Mesothelial cell of epicardium (in vitro differentiated cells): ENCODE measurements at regions not wholly inside any gene's neighbourhood (a gene's known extent, or its start where the extent isn't known, plus 50 kb on each side); places are given as distances from the start of the nearest gene placed in this dataset.

Experiments used
- DNase-seq, 2 experiments: peaks; one replicate each; pipeline ENCODE4 v3.0.0; 2021; ENCODE audit warnings: low spot score in 2 of 2; ENCODE audit not compliant: unreplicated experiment in 2 of 2
- H3K27ac Mint-ChIP-seq: 2 replicates; pipeline ENCODE4 v1.8.0; 2021; ENCODE audit warnings: mixed read lengths
- H3K27me3 Mint-ChIP-seq: 2 replicates; pipeline ENCODE4 v1.8.0; 2021; ENCODE audit warnings: low read depth, mixed read lengths
- H3K36me3 Mint-ChIP-seq: 2 replicates; pipeline ENCODE4 v1.8.0; 2021; ENCODE audit warnings: mixed read lengths
- H3K4me1 Mint-ChIP-seq: 2 replicates; pipeline ENCODE4 v1.8.0; 2021; ENCODE audit warnings: mixed read lengths
- H3K4me3 Mint-ChIP-seq: 2 replicates; pipeline ENCODE4 v1.8.0; 2021; ENCODE audit warnings: mild to moderate bottlenecking, moderate library complexity, mixed read lengths
- H3K9me3 Mint-ChIP-seq: 2 replicates; pipeline ENCODE4 v1.8.0; 2021; ENCODE audit warnings: mixed read lengths
- TF ChIP-seq, protein P1 (sequence below): fragments of 200-600 bp; sonication (generic); IDR thresholded peaks from one replicate; pipeline ENCODE4 v1.5.0; 2021; ENCODE audit warnings: antibody characterized with exemption; ENCODE audit not compliant: unreplicated experiment

DNA sequence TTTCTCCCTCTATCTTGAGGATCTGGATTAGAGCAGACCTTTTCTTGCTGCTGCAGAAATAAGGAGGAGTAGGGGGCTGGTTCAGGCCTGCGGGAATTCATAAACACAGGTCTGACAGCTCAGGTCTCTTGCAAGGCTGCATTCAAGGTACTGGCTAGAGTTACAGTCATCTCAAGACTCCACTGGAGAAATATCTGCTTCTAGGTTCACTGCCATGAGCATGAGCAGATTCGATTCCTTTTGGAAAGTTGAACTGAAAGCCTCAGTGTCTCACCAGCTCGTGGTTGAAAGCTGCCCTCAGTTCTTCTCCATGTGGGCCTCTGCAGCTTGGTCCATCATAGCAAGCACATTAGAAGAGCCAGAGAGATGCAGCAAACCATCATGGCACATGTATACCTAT lies 124.4 kb upstream of the SETBP1 start:
- Mint-ChIP-seq H3K4me1 (peaks cover 36% of the 10 kb centered on the region), H3K27me3 (no peaks in the 10 kb centered on the region), H3K4me3 (no peak overlapping the region), H3K36me3 (no peaks in the 10 kb centered on the region), H3K27ac (no peak overlapping the region), H3K9me3 (no peaks in the 10 kb centered on the region)
- TF ChIP-seq, protein P1, sequence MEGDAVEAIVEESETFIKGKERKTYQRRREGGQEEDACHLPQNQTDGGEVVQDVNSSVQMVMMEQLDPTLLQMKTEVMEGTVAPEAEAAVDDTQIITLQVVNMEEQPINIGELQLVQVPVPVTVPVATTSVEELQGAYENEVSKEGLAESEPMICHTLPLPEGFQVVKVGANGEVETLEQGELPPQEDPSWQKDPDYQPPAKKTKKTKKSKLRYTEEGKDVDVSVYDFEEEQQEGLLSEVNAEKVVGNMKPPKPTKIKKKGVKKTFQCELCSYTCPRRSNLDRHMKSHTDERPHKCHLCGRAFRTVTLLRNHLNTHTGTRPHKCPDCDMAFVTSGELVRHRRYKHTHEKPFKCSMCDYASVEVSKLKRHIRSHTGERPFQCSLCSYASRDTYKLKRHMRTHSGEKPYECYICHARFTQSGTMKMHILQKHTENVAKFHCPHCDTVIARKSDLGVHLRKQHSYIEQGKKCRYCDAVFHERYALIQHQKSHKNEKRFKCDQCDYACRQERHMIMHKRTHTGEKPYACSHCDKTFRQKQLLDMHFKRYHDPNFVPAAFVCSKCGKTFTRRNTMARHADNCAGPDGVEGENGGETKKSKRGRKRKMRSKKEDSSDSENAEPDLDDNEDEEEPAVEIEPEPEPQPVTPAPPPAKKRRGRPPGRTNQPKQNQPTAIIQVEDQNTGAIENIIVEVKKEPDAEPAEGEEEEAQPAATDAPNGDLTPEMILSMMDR: no peak
- no peak for DNase-seq

DNA sequence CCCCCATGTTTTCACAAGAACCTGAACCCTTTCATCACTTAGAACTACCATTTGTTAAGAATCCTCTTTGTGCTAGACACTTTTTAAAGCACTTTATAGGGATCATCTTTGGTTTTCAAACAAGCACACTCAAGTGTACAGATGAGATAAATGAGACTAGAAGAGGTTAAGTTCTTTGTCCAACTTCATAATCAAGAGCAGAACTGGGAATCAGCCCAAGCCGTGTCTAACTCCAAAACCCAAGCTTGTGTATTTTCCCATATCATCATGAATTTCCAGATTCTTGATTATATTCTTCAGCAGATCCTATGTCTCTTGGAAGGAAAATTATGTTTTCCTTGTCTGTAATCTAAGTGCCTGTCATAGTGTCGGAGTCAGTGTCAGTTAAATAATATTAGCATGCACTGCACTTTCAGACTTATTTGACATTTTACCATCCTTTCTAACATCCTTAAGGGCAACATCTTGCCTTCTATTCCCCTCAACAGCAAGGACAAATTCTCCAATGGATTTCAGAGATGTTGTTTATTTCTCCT lies 123.0 kb upstream of the SETBP1 start:
- Mint-ChIP-seq H3K9me3 (no peaks in the 10 kb centered on the region), H3K4me3 (no peak overlapping the region), H3K4me1 (peaks cover 36% of the 10 kb centered on the region), H3K27me3 (no peaks in the 10 kb centered on the region), H3K36me3 (no peaks in the 10 kb centered on the region), H3K27ac (no peak overlapping the region)
- no peak for DNase-seq
- TF ChIP-seq, protein P1: no peak

DNA sequence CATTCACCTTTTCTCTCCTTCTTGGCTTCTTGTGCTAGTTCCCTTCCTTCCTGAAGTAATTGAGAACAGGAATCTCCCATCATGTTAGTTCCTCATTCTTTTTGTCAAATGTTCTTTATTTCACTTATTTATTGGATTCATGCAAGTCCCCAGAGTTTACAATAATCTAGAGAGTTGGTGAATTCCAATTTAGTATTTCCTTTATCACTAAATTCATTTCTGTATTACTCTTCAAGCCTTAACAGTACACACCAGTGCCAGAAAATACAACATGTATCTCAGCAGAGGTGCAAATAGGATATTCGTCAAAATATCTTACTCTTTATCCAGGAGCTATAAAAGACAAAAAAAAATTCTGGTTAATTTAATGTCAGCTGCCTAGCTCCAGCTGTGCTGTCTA lies 121.9 kb upstream of the SETBP1 start:
- no peak for DNase-seq
- H3K36me3 Mint-ChIP-seq: no peaks in the 10 kb centered on the region
- TF ChIP-seq, protein P1: no peak
- H3K4me1 Mint-ChIP-seq: peaks cover 36% of the 10 kb centered on the region
- H3K27ac Mint-ChIP-seq: no peak overlapping the region
- H3K4me3 Mint-ChIP-seq: no peak overlapping the region
- no peaks in the 10 kb centered on the region for H3K9me3 Mint-ChIP-seq
- no peaks in the 10 kb centered on the region for H3K27me3 Mint-ChIP-seq

- H3K36me3 Mint-ChIP-seq: no peaks in the 10 kb centered on the region
- no peaks in the 10 kb centered on the region for H3K27me3 Mint-ChIP-seq
- TF ChIP-seq, protein P1: no peak
- H3K4me3 Mint-ChIP-seq: no peak overlapping the region
- no peak overlapping the region for H3K27ac Mint-ChIP-seq
- H3K4me1 Mint-ChIP-seq: peaks cover 12% of the 10 kb centered on the region
- DNase-seq: no peak
- peaks cover 5% of the 10 kb centered on the region for H3K9me3 Mint-ChIP-seq
These were observed 117.7 kb upstream of the SETBP1 start for GRCh38 chr18:44562986-44563385.

GRCh38 chr18:44564922-44565321 lies 115.8 kb upstream of the SETBP1 start:
- Mint-ChIP-seq H3K4me1 (peaks cover 3% of the 10 kb centered on the region), H3K9me3 (peaks cover 12% of the 10 kb centered on the region), H3K4me3 (no peak overlapping the region), H3K27ac (no peak overlapping the region), H3K27me3 (no peaks in the 10 kb centered on the region), H3K36me3 (no peaks in the 10 kb centered on the region)
- no peak for DNase-seq
- TF ChIP-seq, protein P1: no peak

DNA sequence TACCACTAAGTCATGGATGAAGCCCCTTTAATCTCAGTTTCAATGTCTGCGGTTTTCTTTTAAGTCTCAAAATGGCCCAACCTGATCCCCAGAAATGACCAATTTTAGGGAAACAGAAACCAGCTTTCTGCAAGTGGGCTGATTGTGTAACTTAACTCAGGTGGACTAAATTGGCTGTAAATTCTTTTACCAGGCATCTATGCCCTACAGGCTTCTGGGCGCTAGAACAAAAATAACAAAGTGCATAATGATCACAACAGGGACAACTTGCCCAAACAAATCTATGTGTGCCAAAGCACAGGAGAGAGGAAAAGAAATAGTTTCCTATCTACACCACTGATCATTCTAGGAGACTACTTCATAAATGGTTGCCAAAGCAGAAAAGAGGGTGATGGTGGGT lies 112.3 kb upstream of the SETBP1 start:
- no peak for DNase-seq
- Mint-ChIP-seq H3K4me3 (no peak overlapping the region), H3K27me3 (no peaks in the 10 kb centered on the region), H3K36me3 (no peaks in the 10 kb centered on the region), H3K27ac (no peak overlapping the region), H3K4me1 (peaks cover 3% of the 10 kb centered on the region), H3K9me3 (peaks cover 12% of the 10 kb centered on the region)
- TF ChIP-seq, protein P1: no peak
